Pulmonary artery endothelial cell (primary cell): ENCODE measurements at regions not wholly inside any gene's neighbourhood (a gene's known extent, or its start where the extent isn't known, plus 50 kb on each side); places are given as distances from the start of the nearest gene placed in this dataset.
"Not testable (repeated sequence)": the region's sequence is repeated elsewhere in the genome, so short reads cannot be mapped to it uniquely, and the experiment has no call there.

Source experiments
- DNase-seq: peaks from one replicate; pipeline ENCODE4 v3.0.0-alpha.2; 2011; ENCODE audit warnings: low read depth, low spot score

DNA sequence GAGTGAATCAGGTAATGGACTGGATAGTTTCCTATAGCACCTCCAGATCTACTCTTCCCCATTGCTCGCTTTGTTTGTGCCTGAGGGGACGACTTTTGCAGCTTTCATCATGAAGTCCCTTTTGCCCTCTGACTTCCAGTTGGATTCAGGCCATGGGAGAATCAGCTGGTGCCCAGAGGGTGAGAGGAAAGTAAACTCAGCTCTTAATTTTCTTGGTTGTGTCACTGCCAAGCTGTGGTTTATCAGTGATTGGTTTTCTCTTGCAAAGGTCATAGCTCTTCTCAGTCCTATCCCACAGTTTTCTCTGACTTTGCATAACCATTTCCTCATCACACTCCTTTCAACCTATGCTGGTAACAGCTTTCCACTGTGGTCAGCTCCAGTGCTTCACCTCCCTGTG lies 200.1 kb downstream of the KCNJ2 start:
- DNase-seq, result no peak

DNA sequence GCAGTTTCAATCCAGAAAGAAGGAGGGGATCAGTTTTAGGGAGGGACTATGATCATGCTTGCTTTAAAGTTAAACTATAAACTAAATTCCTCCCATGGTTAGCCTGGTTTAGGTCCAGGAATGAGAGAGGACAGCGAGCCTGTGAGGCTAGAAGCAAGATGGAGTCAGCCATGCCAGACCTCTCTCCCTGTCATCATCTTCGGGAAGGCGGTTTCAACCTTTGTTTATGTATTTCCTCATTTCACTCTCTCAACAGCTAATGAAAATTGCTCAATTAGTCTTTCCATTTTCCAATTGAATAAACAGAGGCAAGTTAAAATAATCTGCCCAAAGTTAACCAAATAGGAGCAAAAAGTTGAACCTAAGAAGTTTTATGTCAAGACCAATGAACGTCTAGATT lies 201.5 kb downstream of the KCNJ2 start:
- DNase-seq, result no peak

DNA sequence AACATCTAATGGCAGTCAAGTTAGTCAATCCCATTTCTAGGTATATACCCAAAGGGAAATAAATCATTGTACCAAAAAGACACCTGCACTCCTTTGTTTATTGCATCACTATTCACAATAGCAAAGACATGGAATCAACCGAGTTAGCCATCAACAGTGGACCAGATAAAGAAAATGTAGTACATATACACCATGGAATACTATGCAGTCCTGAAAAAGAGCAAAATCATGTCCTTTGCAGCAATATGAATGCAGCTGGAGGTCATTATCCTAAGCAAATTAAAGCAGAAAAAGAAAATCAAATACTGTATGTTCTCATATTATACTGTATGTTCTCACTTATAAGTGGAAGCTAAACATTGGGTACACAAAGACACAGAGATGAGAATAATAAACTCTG lies 204.0 kb downstream of the KCNJ2 start:
- no peak for DNase-seq

DNA sequence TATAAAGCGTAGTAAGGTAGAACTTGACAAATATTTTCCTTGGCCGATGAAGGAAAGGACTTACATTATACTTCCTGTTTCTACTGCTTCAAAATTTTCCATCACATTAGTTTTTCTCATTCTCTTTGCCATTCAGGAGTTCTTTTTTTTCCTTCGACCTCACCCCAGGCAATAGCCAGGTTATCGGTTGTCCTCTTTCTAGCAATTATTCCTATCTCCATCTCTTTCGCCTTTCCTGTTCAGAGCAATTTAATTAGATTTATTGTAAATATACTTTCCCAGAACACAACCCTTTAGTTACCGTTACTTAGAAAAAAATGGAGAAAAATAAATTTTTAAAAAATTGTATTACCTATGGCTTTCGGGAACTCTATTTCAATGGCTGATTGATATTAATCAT lies 205.2 kb downstream of the KCNJ2 start:
- DNase-seq, result no peak

DNA sequence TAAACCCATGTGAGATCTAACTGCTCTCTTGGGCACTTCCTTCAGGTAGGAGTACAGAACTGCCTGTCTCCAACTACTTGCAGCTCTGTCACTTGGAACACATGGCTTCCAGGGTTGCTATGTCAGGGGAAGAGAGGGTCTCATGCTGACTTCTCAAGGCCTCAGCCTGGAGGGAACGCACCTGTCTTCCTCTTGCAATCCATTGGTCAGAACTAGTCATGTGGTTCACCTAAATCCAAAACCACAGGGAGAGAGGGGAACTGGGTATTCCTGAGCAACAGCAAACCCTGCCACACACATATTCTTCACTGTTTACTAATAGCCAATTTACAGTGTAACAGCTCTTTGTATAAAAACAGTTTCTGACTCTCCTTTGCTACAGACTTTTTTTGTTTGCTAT lies 206.1 kb downstream of the KCNJ2 start:
- no peak for DNase-seq

DNA sequence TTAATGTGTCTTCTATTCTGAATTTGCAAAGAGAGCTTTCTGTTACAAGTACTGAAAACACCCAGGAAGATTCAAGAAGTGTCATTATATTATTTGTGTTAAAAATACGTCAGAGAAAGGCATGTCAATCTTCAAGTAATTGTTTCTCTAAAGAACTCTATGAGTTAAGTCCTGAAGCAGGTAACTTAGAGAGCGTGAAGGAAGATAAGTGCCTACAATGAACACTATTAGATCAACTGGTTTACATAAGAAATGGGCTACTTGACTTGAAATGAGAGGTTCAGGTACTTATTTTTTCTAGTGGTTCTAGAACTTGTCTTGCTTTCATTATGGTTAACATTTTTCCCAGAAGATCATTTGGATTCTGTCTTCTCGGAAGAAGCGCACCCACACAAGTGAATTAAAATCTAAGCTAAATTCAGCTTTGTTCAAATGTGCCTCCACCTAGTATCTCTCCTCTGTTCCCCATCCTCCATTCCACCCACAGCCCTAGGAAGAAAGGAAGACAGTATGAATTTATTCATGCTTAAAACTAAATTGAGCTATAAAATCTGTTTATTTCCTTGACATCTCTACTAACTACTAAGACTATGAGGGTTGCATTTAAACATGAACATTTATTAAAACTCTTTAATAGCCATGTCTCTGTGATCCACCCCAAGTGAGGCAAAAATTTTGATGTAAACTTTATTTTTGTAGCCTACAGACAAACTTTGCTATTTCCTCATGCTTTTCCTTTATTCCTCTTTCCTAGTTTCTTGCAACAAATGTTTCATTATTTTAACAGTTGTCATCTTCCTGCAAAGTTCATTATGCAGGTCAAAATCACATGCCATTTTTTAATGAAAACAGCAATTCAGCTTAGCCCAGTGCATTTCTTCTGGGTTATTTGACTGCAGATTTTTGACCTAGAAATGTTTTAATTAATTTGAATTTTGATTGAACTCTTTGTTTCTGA lies 206.8 kb downstream of the KCNJ2 start:
- no peak for DNase-seq

DNA sequence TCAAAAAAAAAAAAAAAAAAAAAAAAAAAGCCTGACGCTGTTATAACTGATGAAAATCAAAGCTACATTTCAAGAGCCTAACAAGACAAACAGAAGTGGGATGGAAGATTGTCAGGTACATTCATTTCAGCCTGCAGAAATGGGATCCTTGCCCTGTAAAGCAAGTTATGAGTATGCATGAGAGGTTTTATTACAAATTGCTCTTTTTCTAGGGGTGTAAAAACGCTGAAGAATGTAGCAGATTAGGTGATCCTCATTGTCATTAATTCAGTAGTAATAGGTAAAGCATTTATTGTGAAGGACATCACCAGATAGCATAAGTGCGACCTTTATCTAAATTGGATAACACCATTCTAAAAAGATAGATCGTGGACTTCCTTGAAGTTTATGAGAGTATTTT lies 208.3 kb downstream of the KCNJ2 start:
- no peak for DNase-seq

DNA sequence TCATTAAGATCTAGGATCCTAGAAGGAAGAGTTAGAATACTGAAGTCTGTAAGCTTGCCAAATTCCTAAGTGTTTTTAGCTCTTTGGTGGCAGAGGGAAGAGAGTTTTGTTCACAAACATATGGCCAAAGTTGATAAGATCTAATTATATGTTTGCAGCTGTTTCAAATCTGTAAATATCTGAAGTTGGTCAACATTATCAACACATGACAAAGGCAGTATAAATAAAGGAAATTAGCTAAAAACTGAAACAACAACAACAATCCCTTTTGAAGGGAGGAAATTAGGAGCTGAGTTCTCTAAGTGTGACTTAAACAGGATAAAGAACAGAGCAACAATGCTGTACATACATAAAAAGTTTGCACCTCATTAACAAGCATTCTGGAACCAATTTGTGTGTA lies 208.7 kb downstream of the KCNJ2 start:
- DNase-seq, result no peak

DNA sequence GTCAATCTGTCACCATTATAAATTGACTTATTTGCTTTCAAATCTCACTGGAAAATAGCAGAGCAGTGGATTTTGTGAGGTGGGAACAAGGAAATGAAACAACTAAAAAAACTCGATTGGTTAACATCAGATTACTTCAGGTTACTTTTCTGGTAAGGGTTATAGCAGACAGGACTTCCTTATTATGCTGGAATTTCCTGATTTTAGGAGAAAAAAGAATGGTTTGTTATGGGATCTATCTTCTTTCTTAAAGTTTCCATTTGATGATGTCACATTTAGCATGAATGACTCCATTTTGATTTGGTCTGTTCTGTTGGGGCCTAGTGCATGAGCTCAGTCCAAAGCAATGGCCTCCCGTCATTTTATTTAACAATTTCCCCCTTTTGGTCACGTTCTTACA lies 210.6 kb downstream of the KCNJ2 start:
- no peak for DNase-seq

DNA sequence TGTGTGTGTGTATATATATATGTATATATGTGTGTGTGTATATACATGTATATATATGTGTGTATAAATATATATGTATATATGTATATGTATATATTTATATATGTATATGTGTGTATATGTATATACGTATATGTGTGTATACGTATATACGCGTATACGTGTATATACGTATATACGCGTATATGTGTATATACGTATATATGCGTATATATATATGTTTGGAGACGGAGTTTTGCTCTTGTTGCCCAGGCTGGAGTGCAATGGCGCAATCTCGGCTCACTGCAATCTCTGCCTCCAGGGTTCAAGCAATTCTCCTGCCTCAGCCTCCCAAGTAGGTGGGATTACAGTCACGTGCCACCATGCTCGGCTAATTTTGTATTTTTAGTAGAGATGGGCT lies 212.6 kb downstream of the KCNJ2 start:
- not testable (repeated sequence) for DNase-seq

DNA sequence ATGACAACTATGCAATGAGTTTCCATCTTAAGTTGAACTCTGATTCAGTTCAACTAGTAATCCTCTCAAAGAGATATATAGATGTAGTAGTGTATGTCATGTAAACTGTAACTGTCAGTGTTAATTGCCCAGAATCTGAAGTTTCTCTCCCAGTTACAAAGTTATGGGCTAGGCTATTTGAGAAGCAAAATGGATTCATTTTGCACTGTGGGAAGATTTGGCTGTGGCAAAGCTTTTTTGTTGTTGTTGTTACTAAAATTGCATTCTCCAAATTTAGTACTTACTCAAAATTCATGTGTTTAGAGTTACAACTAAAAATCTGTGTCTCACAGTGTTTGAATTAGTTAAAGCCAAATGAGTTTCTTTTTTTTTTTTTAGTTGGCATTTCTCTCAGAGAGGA lies 219.0 kb downstream of the KCNJ2 start:
- DNase-seq, result no peak

DNA sequence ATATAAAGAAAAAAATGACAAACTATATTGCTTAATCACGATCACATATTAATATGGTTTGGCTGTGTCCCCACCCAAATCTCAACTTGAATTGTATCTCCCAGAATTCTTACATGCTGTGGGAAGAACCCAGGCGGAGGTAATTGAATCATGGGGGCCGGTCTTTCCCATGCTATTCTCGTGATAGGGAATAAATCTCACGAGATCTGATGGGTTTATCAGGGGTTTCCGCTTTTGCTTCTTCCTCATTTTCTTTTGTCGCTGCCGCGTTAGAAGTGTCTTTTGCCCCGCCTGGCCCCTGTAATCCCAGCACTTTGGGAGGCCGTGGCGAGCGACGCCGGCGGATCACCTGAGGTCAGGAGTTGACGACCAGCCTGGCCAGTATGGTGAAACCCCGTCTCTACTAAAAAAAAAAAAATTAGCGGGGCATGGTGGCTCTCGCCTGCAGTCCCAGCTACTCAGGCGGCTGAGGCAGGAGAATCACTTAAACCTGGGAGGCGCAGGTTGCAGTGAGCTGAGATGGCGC lies 220.0 kb downstream of the KCNJ2 start:
- DNase-seq, result not testable (repeated sequence)

DNA sequence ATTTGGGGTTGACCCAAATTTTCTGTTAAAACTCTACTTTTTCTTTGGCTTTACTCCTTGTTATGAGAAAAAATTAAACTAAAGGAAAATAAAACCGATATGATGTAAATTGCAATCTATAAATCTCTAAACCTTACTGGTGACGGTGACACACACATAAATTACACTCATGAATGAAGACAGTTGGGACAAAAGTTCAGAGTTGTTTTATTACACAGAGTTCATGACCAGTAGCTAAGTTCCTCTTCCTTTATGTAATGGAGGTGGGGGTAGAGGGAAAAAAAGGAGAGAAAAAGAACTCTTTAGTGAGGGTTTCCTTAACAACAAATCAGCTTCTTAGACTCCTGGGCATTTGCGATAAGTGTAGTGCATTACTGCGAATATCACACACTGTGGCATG lies 220.7 kb downstream of the KCNJ2 start:
- DNase-seq, result no peak

DNA sequence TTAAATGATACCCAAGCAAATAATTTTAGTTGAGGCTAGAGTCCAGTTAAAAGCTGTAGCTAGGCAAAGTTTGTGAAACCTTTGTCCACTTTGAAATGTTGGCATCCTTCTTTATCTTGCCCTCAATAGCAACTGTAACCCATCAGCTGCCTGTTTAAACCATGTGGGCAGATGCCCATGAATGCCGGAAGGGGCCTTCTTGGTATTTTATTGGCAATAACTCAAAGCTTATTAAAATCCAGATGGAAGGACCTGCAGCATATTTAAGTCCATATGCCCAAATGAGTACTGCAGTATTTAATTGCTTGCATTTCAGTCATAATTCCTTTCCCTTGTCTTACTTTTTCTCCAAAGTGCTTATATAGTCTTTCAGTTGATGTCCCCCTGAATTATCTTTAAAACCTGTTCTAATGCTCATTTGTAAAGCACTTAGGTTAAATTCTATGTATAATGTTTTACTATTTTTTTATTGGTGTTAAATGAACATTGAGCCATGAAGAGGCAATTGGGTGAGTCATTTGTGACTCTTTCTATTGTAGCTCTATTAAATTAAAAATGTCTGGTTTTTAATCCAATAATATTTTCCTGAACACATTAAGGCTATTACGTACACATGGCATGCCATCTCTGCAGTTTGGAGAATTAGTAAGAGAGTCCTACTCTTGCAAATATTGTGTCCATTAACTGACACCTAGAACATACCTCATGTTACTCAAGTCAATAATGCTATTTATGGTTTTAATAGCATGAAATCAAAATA lies 225.3 kb downstream of the KCNJ2 start:
- DNase-seq, result no peak

DNA sequence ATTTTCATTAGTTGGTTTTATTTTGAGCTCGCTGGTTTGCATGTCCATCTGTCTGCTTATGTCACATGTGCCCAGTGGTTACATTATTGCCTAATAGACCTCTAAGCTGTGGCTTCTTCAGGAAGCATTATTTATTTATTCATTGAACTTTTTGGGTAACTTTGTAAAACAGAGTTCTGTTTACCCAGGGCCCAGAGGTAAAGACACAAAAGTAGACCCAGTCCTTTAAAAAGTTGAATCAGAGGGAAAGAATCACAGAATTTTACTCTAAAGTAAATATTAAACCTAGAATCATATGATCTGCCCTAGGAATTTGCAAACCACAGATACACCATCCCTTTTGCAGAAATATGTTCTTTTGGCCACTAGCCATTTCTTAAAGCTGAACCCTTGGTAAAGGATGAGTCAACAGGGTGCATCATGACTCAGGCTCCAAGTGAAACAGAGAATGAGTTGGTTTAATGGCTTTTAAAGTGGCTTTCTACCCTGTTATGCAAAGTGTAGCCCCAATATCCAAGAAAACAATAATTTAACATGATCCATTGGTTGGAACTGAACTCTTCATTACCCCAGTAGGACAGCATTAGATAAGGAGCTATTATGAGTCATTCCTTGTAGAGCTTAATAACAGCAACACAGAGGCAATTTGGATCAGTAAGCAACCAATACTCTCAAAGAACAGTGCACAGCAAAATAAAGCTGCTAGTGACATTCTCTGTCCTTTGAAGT lies 236.3 kb downstream of the KCNJ2 start:
- DNase-seq, result no peak

DNA sequence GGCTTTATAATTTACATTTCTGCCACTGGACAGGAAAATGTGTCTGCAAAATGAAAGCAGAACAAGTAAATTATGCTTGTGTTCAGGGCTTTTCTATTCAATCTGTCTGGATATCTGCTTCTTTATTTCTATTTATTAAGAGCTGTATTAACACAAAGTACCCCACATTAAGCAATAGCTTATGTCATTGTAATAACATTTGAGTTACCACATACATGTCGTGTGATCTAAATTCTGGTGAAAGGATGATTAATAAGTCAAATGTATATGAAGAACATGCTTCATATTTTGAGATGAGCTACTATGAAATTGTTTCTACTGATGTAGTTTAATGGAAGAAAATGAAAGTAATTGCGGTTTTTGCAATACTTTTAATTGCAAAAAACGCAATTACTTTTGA lies 238.2 kb downstream of the KCNJ2 start:
- no peak for DNase-seq

DNA sequence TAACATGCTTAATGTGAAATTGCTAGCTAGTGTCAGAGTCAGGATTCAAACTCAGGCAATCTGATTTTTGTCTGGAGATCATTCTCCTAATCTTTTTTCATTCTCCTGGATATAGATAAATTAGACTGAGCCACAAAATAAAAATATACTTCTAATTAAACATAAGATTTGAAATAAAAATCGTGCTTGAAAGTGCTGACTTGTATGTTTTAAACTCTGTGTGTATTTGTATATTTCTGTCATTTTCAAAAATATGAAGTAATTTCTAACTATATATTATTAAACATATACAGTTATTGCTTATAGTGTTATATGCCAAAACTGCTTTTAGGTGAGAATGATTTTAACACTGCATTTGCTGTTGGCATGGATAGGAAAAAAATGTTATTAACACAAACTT lies 239.4 kb downstream of the KCNJ2 start:
- no peak for DNase-seq

DNA sequence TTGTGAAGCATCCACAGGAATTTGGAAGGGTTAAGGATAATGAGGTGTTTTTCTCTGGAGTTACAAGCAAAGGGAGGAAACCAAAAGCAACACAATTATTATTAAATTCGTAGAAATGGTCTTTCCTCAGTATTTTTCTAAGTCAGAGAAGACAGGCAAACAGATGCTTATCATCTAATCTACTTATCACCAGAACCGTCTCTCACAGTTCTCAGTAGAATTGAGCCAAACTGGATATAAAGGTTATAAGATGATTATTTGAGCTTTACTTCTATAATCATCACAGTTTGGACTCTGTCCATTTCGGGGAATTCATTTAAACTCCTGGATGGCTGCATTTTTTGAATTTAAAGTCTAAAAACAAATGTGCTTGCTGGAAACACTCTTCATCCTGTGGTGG lies 245.0 kb downstream of the KCNJ2 start:
- no peak for DNase-seq

DNA sequence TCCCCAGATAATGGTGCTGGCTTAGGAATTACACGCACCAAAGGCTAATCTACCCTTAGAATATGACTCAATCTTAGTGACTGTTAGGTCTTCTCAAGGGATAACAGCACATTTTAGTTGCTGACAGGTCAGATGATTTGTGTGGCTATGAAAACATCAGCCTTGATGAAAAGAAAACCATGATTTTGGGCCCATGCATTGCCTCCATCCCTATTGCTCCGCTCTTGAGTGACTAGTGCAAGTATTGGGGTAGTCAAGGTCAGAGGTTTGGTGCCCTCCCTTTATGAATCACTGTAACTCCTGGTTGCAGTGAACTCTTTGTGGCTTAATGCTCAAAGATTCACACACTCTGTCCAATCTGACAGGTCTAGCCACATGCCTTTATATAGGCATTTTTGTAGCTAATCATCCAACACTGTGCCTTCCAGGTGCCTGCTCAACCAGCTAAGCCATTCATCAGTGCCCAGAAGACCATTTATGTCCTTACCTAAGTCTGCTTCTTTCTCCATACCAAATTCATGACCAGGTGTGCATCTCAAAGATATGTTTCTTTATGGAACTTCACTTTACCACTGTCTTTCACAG lies 251.6 kb downstream of the KCNJ2 start:
- DNase-seq, result no peak

DNA sequence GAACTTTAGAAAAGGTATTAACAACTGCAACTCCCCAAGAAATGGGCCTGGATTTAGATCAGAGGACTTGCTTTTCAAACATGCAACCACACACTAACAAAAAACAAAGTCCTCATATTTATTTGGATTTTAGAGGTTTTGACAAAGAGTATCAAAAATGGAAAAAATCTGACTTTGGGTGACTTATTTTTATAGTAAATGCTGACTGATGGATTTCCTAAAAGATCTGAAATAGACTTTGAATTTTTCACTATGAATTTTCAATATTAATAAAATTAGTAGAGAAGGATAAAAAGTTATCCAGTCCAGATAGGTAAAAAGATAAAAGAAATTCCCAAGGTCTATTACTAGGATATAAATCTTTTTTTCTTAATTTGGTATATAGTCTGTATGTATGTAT lies 253.5 kb downstream of the KCNJ2 start:
- DNase-seq, result no peak

DNA sequence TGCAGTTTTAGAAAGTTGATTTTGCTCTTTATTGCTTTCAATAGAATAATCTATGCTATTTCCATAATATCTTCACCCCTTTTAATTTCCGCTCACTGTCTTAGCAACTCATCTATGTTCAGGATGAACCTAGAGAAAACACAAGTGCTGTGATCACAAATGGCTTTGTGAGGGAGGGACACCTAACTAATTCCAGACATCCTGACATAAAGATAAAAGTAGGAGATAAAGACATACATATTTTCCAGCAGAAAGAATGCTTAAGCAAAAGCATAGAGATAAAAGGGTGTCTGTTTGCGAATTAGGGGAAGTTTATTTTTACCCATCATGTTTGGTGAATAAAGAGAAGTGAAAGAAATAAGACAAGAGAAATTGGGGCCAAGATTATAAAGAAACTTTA lies 254.2 kb downstream of the KCNJ2 start:
- no peak for DNase-seq

DNA sequence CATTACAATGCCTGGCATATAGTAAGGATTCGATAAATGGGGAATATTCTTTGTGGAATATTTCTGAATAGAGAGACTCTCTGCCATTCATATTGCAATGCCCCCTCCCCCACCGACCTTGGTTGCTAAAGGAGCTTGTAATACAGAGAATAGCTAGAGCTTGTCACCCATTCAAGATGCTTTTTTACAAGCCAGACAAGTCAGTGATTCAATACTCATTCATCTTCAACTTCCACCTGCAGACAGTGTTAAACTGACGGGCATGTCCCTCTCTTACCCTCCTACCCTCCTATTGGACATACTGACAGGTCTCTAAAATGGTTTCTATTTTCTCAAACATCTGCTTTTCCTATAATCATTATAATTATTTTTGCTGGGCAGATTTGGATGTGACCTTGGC lies 257.4 kb downstream of the KCNJ2 start:
- DNase-seq, result no peak
